Prostate gland (tissue), 2 donors: ENCODE measurements at regions not wholly inside any gene's neighbourhood (a gene's known extent, or its start where the extent isn't known, plus 50 kb on each side); places are given as distances from the start of the nearest gene placed in this dataset.

Experiments used
- POLR2A ChIP-seq: fragments of 450-650 bp; IDR thresholded peaks from one replicate; pipeline ENCODE4 v1.6.1; 2016; ENCODE audit warnings: antibody characterized with exemption, mild to moderate bottlenecking
- POLR2AphosphoS5 ChIP-seq: sonication (generic); formaldehyde crosslinking; IDR thresholded peaks from one replicate; pipeline ENCODE4 v1.6.1; 2017; ENCODE audit warnings: antibody characterized with exemption
- TF ChIP-seq, protein P1 (sequence below), 4 experiments: fragments of 200-600 bp in 2 of 4; fragments of 450-650 bp in 2 of 4; sonication (generic) in 2 of 4; IDR thresholded peaks; 1 replicate in 3 of 4; 2 replicates in 1 of 4; pipeline ENCODE4 v1.5.1; 2016 to 2019; ENCODE audit warnings: antibody characterized with exemption in 4 of 4, mild to moderate bottlenecking in 2 of 4, moderate library complexity in 2 of 4

DNA sequence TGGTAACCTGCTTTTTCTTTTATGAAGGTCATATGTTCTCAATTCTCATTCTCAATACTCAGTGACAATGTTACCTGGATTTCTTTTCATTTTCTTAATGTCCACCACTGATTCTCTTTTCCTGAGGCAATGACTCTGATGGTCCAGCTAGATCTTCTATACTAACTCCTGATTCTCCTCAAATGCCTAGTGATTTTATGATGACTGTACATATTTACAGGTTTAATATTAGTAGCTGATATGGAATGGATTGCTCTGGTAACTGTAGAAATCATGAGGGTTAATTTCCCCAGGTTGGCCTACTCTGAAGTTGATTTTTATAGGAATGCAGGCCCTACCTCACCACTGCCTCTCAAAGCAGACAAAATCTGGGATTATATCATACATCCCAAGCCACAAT, 308.6 kb upstream of the CNR1 start:
- TF ChIP-seq, protein P1, sequence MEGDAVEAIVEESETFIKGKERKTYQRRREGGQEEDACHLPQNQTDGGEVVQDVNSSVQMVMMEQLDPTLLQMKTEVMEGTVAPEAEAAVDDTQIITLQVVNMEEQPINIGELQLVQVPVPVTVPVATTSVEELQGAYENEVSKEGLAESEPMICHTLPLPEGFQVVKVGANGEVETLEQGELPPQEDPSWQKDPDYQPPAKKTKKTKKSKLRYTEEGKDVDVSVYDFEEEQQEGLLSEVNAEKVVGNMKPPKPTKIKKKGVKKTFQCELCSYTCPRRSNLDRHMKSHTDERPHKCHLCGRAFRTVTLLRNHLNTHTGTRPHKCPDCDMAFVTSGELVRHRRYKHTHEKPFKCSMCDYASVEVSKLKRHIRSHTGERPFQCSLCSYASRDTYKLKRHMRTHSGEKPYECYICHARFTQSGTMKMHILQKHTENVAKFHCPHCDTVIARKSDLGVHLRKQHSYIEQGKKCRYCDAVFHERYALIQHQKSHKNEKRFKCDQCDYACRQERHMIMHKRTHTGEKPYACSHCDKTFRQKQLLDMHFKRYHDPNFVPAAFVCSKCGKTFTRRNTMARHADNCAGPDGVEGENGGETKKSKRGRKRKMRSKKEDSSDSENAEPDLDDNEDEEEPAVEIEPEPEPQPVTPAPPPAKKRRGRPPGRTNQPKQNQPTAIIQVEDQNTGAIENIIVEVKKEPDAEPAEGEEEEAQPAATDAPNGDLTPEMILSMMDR (IDR thresholded peaks at IDR 0.05) = no peak
- TF ChIP-seq POLR2AphosphoS5 (no peak), POLR2A (no peak)
